ENCODE measurements at regions not wholly inside any gene's neighbourhood (a gene's known extent, or its start where the extent isn't known, plus 50 kb on each side); places are given as distances from the start of the nearest gene placed in this dataset.

GRCh38 chr2:221850076-221850475, 278.0 kb upstream of the EPHA4 start:
- Histone ChIP-seq H4K20me1 (ENCODE audit: control insufficient read depth, extremely low read depth, insufficient read depth, low read length) (no peaks in the 10 kb centered on the region), H3K36me3 (ENCODE audit: control insufficient read depth, insufficient read depth, low read length) (no peaks in the 10 kb centered on the region)
- no peak for TF ChIP-seq EZH2 (IDR thresholded peaks at IDR 0.05; ENCODE audit: low read length, missing control alignments)
- no peak for TF ChIP-seq CTCF (conservative IDR thresholded peaks at IDR 0.05 in 1 of 2, IDR thresholded peaks at IDR 0.05 in 1 of 2; ENCODE audit: low read depth in 1 of 2, low read length in 2 of 2)

GRCh38 chr2:221848286-221848685, 276.2 kb upstream of the EPHA4 start:
- Histone ChIP-seq H3K27ac (ENCODE audit: insufficient read depth, low read length) (no peak overlapping the region), H3K9me3 (ENCODE audit: control insufficient read depth, insufficient read depth, low read depth, low read length) (no peaks in the 10 kb centered on the region), H3K9ac (ENCODE audit: insufficient read depth, low read length) (no peak overlapping the region), H3K4me1 (ENCODE audit: control insufficient read depth, extremely low read depth, insufficient read depth, low read length) (no peaks in the 10 kb centered on the region), H2AFZ (ENCODE audit: low read length) (no peak overlapping the region), H3K79me2 (ENCODE audit: control insufficient read depth, insufficient read depth, low read length) (no peaks in the 10 kb centered on the region), H3K27me3 (ENCODE audit: control insufficient read depth, insufficient read depth, low read length) (no peaks in the 10 kb centered on the region), H3K4me2 (ENCODE audit: extremely low read depth, insufficient read depth, low read length) (no peak overlapping the region), H4K20me1 (ENCODE audit: control insufficient read depth, extremely low read depth, insufficient read depth, low read length) (no peaks in the 10 kb centered on the region), H3K4me3 (replicated peaks in 1 of 4; ENCODE audit: control extremely low read depth in 1 of 4, insufficient read depth in 1 of 4, low read depth in 3 of 4, low read length in 4 of 4) (no peak overlapping the region), H3K36me3 (ENCODE audit: control insufficient read depth, insufficient read depth, low read length) (no peaks in the 10 kb centered on the region)
- peak in 1 of 2 donors; percentile 33 for DNase-seq (ENCODE audit: low read depth in 2 of 2)
- TF ChIP-seq EZH2 (IDR thresholded peaks at IDR 0.05; ENCODE audit: low read length, missing control alignments) (no peak), CTCF (conservative IDR thresholded peaks at IDR 0.05 in 1 of 2, IDR thresholded peaks at IDR 0.05 in 1 of 2; ENCODE audit: low read depth in 1 of 2, low read length in 2 of 2) (no peak)

More at GRCh38 chr2:221850076-221850475, 278.0 kb upstream of the EPHA4 start:
- Histone ChIP-seq H3K4me1 (ENCODE audit: control insufficient read depth, extremely low read depth, insufficient read depth, low read length) (no peaks in the 10 kb centered on the region), H3K79me2 (ENCODE audit: control insufficient read depth, insufficient read depth, low read length) (no peaks in the 10 kb centered on the region), H3K9ac (ENCODE audit: insufficient read depth, low read length) (no peak overlapping the region), H3K9me3 (ENCODE audit: control insufficient read depth, insufficient read depth, low read depth, low read length) (no peaks in the 10 kb centered on the region), H3K27ac (ENCODE audit: insufficient read depth, low read length) (no peak overlapping the region), H3K27me3 (ENCODE audit: control insufficient read depth, insufficient read depth, low read length) (no peaks in the 10 kb centered on the region), H3K4me3 (replicated peaks in 1 of 4; ENCODE audit: control extremely low read depth in 1 of 4, insufficient read depth in 1 of 4, low read depth in 3 of 4, low read length in 4 of 4) (no peak overlapping the region), H2AFZ (ENCODE audit: low read length) (no peak overlapping the region), H3K4me2 (ENCODE audit: extremely low read depth, insufficient read depth, low read length) (no peak overlapping the region)
- DNase-seq (ENCODE audit: low read depth in 2 of 2), result peak in 1 of 2 donors; percentile 77

GRCh38 chr2:221845021-221845365, 272.9 kb upstream of the EPHA4 start:
- TF ChIP-seq CTCF (conservative IDR thresholded peaks at IDR 0.05 in 1 of 2, IDR thresholded peaks at IDR 0.05 in 1 of 2; ENCODE audit: low read depth in 1 of 2, low read length in 2 of 2) (no peak), EZH2 (IDR thresholded peaks at IDR 0.05; ENCODE audit: low read length, missing control alignments) (no peak)
- Histone ChIP-seq H3K79me2 (ENCODE audit: control insufficient read depth, insufficient read depth, low read length) (no peaks in the 10 kb centered on the region), H2AFZ (ENCODE audit: low read length) (no peak overlapping the region), H3K4me1 (ENCODE audit: control insufficient read depth, extremely low read depth, insufficient read depth, low read length) (no peaks in the 10 kb centered on the region), H4K20me1 (ENCODE audit: control insufficient read depth, extremely low read depth, insufficient read depth, low read length) (no peaks in the 10 kb centered on the region), H3K4me2 (ENCODE audit: extremely low read depth, insufficient read depth, low read length) (no peak overlapping the region), H3K27ac (ENCODE audit: insufficient read depth, low read length) (no peak overlapping the region), H3K9ac (ENCODE audit: insufficient read depth, low read length) (no peak overlapping the region), H3K27me3 (ENCODE audit: control insufficient read depth, insufficient read depth, low read length) (no peaks in the 10 kb centered on the region), H3K9me3 (ENCODE audit: control insufficient read depth, insufficient read depth, low read depth, low read length) (no peaks in the 10 kb centered on the region), H3K36me3 (ENCODE audit: control insufficient read depth, insufficient read depth, low read length) (no peaks in the 10 kb centered on the region), H3K4me3 (replicated peaks in 1 of 4; ENCODE audit: control extremely low read depth in 1 of 4, insufficient read depth in 1 of 4, low read depth in 3 of 4, low read length in 4 of 4) (no peak overlapping the region)
- DNase-seq (ENCODE audit: low read depth in 2 of 2), result no peak
